Natural killer cell treated with Interleukin-12 subunit alpha and Interleukin-12 subunit beta and Interleukin-15 and Interleukin-18, amount 100 ng/mL, for 72 hours (primary cell): ENCODE measurements at regions not wholly inside any gene's neighbourhood (a gene's known extent, or its start where the extent isn't known, plus 50 kb on each side); places are given as distances from the start of the nearest gene placed in this dataset.

Source experiments
- ATAC-seq, 2 donors: fragments of 150-1000 bp; cut with Tn5 transposase in 1 of 2; sonication (Bioruptor Pico), chemical (Tn5 transposase) in 1 of 2; 2 replicates each; pipeline ENCODE4 v1.10.0; 2021
- DNase-seq: peaks from one replicate; pipeline ENCODE4 v3.0.0; 2022; ENCODE audit warnings: low spot score
- H3K27ac Mint-ChIP-seq, 2 donors: 1 replicate in 1 of 2; 2 replicates in 1 of 2; pipeline ENCODE4 v1.8.0; 2022; ENCODE audit warnings: mixed read lengths in 2 of 2, mild to moderate bottlenecking in 1 of 2, moderate library complexity in 1 of 2
- H3K27me3 Mint-ChIP-seq, 2 donors: 1 replicate in 1 of 2; 2 replicates in 1 of 2; pipeline ENCODE4 v1.8.0; 2022; ENCODE audit warnings: mixed read lengths in 2 of 2
- H3K36me3 Mint-ChIP-seq: one replicate; pipeline ENCODE4 v1.8.0; 2022; ENCODE audit warnings: mixed read lengths
- H3K4me1 Mint-ChIP-seq, 2 donors: 1 replicate in 1 of 2; 2 replicates in 1 of 2; pipeline ENCODE4 v1.8.0; 2022; ENCODE audit warnings: low read depth in 2 of 2, mixed read lengths in 2 of 2, mild to moderate bottlenecking in 1 of 2
- H3K4me3 Mint-ChIP-seq: one replicate; pipeline ENCODE4 v1.8.0; 2022; ENCODE audit warnings: mixed read lengths
- H3K9me3 Mint-ChIP-seq: 2 replicates; pipeline ENCODE4 v1.8.0; 2022; ENCODE audit warnings: mixed read lengths

- Mint-ChIP-seq H3K36me3 (no peaks in the 10 kb centered on the region), H3K4me1 (peaks cover 8 to 11% of the 10 kb centered on the region in 2 donors), H3K9me3 (peaks cover 3% of the 10 kb centered on the region), H3K27ac (no peak overlapping the region), H3K27me3 (peaks cover 0 to 3% of the 10 kb centered on the region in 2 donors), H3K4me3 (no peak overlapping the region)
- no peak for DNase-seq
- no peak for ATAC-seq
These were observed 101.5 kb upstream of the ZNF608 start for GRCh38 chr5:124847907-124848306.

GRCh38 chr5:124849774-124850173 is 103.3 kb upstream of the ZNF608 start:
- no peak overlapping the region for H3K4me3 Mint-ChIP-seq
- peaks cover 0 to 2% of the 10 kb centered on the region in 2 donors for H3K4me1 Mint-ChIP-seq
- ATAC-seq = no peak
- peaks cover 0 to 3% of the 10 kb centered on the region in 2 donors for H3K27me3 Mint-ChIP-seq
- H3K36me3 Mint-ChIP-seq = no peaks in the 10 kb centered on the region
- H3K27ac Mint-ChIP-seq = peak overlapping the region in 1 of 2 donors; percentile 60
- peaks cover 3% of the 10 kb centered on the region for H3K9me3 Mint-ChIP-seq
- no peak for DNase-seq

- Mint-ChIP-seq H3K27ac (peak overlapping the region in 1 of 2 donors; percentile 30), H3K27me3 (peaks cover 0 to 2% of the 10 kb centered on the region in 2 donors), H3K36me3 (no peaks in the 10 kb centered on the region), H3K4me1 (peaks cover 0 to 6% of the 10 kb centered on the region in 2 donors), H3K4me3 (no peak overlapping the region), H3K9me3 (no peaks in the 10 kb centered on the region)
- DNase-seq = no peak
- ATAC-seq = no peak
These were observed 110.3 kb upstream of the ZNF608 start for GRCh38 chr5:124856726-124857125.

- Mint-ChIP-seq H3K36me3 (no peaks in the 10 kb centered on the region), H3K27me3 (peaks cover 0 to 2% of the 10 kb centered on the region in 2 donors), H3K9me3 (no peaks in the 10 kb centered on the region), H3K4me3 (no peak overlapping the region), H3K27ac (no peak overlapping the region), H3K4me1 (peaks cover 0 to 11% of the 10 kb centered on the region in 2 donors)
- ATAC-seq = no peak
- DNase-seq = no peak
These were observed 112.2 kb upstream of the ZNF608 start for GRCh38 chr5:124858612-124859011.

- ATAC-seq (no peak), DNase-seq (no peak)
- peaks cover 0 to 11% of the 10 kb centered on the region in 2 donors for H3K4me1 Mint-ChIP-seq
- no peak overlapping the region for H3K4me3 Mint-ChIP-seq
- H3K27ac Mint-ChIP-seq = no peak overlapping the region
- peaks cover 0 to 2% of the 10 kb centered on the region in 2 donors for H3K27me3 Mint-ChIP-seq
- H3K36me3 Mint-ChIP-seq = no peaks in the 10 kb centered on the region
- H3K9me3 Mint-ChIP-seq = no peaks in the 10 kb centered on the region
These were observed 112.6 kb upstream of the ZNF608 start for GRCh38 chr5:124859027-124859426.

GRCh38 chr5:124859556-124860290 is 113.3 kb upstream of the ZNF608 start:
- no peak for DNase-seq
- H3K4me1 Mint-ChIP-seq = peaks cover 0 to 11% of the 10 kb centered on the region in 2 donors
- H3K36me3 Mint-ChIP-seq = no peaks in the 10 kb centered on the region
- H3K27me3 Mint-ChIP-seq = peaks cover 0 to 2% of the 10 kb centered on the region in 2 donors
- ATAC-seq = no peak
- peak overlapping the region in 1 of 2 donors; percentile 53 for H3K27ac Mint-ChIP-seq
- H3K9me3 Mint-ChIP-seq = no peaks in the 10 kb centered on the region
- no peak overlapping the region for H3K4me3 Mint-ChIP-seq

GRCh38 chr5:124860291-124860655 is 113.8 kb upstream of the ZNF608 start:
- Mint-ChIP-seq H3K4me1 (peaks cover 3 to 15% of the 10 kb centered on the region in 2 donors), H3K27ac (peak overlapping the region in 1 of 2 donors; percentile 53)
- ATAC-seq = no peak

GRCh38 chr5:124865066-124865465 is 118.6 kb upstream of the ZNF608 start:
- peaks cover 7% of the 10 kb centered on the region for H3K9me3 Mint-ChIP-seq
- DNase-seq (no peak), ATAC-seq (no peak)
- peak overlapping the region; percentile 69 to 97 for H3K27ac Mint-ChIP-seq
- H3K36me3 Mint-ChIP-seq = no peaks in the 10 kb centered on the region
- peak overlapping the region; percentile 78 for H3K4me3 Mint-ChIP-seq
- peaks cover 29 to 41% of the 10 kb centered on the region in 2 donors for H3K4me1 Mint-ChIP-seq
- no peaks in the 10 kb centered on the region for H3K27me3 Mint-ChIP-seq

More at GRCh38 chr5:124860291-124860655, 113.8 kb upstream of the ZNF608 start:
- Mint-ChIP-seq H3K9me3 (peaks cover 2% of the 10 kb centered on the region), H3K4me3 (no peak overlapping the region), H3K27me3 (peaks cover 0 to 2% of the 10 kb centered on the region in 2 donors), H3K36me3 (no peaks in the 10 kb centered on the region)
- DNase-seq = no peak

GRCh38 chr5:124865603-124866354 is 119.3 kb upstream of the ZNF608 start:
- no peaks in the 10 kb centered on the region for H3K27me3 Mint-ChIP-seq
- H3K4me1 Mint-ChIP-seq = peaks cover 29 to 38% of the 10 kb centered on the region in 2 donors
- H3K4me3 Mint-ChIP-seq = peak overlapping the region; percentile 78
- ATAC-seq = peak; percentile 45 to 82
- H3K27ac Mint-ChIP-seq = peak overlapping the region; percentile 69 to 97
- H3K9me3 Mint-ChIP-seq = peaks cover 7% of the 10 kb centered on the region
- DNase-seq = no peak
- no peaks in the 10 kb centered on the region for H3K36me3 Mint-ChIP-seq

- peak; percentile 70 to 71 for ATAC-seq
- DNase-seq = peak; percentile 61
- H3K9me3 Mint-ChIP-seq = peaks cover 7% of the 10 kb centered on the region
- H3K4me1 Mint-ChIP-seq = peaks cover 29 to 38% of the 10 kb centered on the region in 2 donors
- H3K36me3 Mint-ChIP-seq = no peaks in the 10 kb centered on the region
- H3K27me3 Mint-ChIP-seq = no peaks in the 10 kb centered on the region
- peak overlapping the region; percentile 69 to 97 for H3K27ac Mint-ChIP-seq
- peak overlapping the region; percentile 78 for H3K4me3 Mint-ChIP-seq
These were observed 120.1 kb upstream of the ZNF608 start for GRCh38 chr5:124866355-124867136.

- Mint-ChIP-seq H3K4me3 (peak overlapping the region; percentile 78), H3K9me3 (peaks cover 7% of the 10 kb centered on the region), H3K36me3 (no peaks in the 10 kb centered on the region), H3K27me3 (no peaks in the 10 kb centered on the region), H3K4me1 (peaks cover 29 to 37% of the 10 kb centered on the region in 2 donors), H3K27ac (peak overlapping the region; percentile 69 to 97)
- DNase-seq = peak; percentile 65
- ATAC-seq = peak; percentile 70 to 72
These were observed 120.8 kb upstream of the ZNF608 start for GRCh38 chr5:124867137-124867704.

- no peaks in the 10 kb centered on the region for H3K27me3 Mint-ChIP-seq
- H3K4me3 Mint-ChIP-seq = no peak overlapping the region
- DNase-seq = no peak
- ATAC-seq = no peak
- H3K4me1 Mint-ChIP-seq = peaks cover 29 to 36% of the 10 kb centered on the region in 2 donors
- H3K27ac Mint-ChIP-seq = peak overlapping the region; percentile 17 to 97
- H3K9me3 Mint-ChIP-seq = peaks cover 7% of the 10 kb centered on the region
- H3K36me3 Mint-ChIP-seq = no peaks in the 10 kb centered on the region
These were observed 122.2 kb upstream of the ZNF608 start for GRCh38 chr5:124868676-124869075.

GRCh38 chr5:124869426-124870033 is 123.1 kb upstream of the ZNF608 start:
- H3K27ac Mint-ChIP-seq = peak overlapping the region in 1 of 2 donors; percentile 97
- ATAC-seq (no peak), DNase-seq (no peak)
- no peak overlapping the region for H3K4me3 Mint-ChIP-seq
- H3K27me3 Mint-ChIP-seq = no peaks in the 10 kb centered on the region
- no peaks in the 10 kb centered on the region for H3K36me3 Mint-ChIP-seq
- peaks cover 29 to 38% of the 10 kb centered on the region in 2 donors for H3K4me1 Mint-ChIP-seq
- H3K9me3 Mint-ChIP-seq = peaks cover 7% of the 10 kb centered on the region
